Muscle of back (tissue), 3 donors: ENCODE measurements at regions not wholly inside any gene's neighbourhood (a gene's known extent, or its start where the extent isn't known, plus 50 kb on each side); places are given as distances from the start of the nearest gene placed in this dataset.

ENCODE experiments used
- DNase-seq, 3 donors: peaks; one replicate each; pipeline versions ENCODE4 v3.0.0 to v3.0.0-alpha.2; 2013

- no peak for DNase-seq
These were observed 90.5 kb upstream of the PDE10A start for GRCh38 chr6:165753506-165753905.

GRCh38 chr6:165752451-165752850 is 89.4 kb upstream of the PDE10A start:
- DNase-seq = no peak

GRCh38 chr6:165751486-165751885 is 88.4 kb upstream of the PDE10A start:
- DNase-seq = no peak

- no peak for DNase-seq
These were observed 86.1 kb upstream of the PDE10A start for GRCh38 chr6:165749163-165749562.

GRCh38 chr6:165748390-165748789 is 85.3 kb upstream of the PDE10A start:
- DNase-seq = no peak

- DNase-seq = no peak
These were observed 84.9 kb upstream of the PDE10A start for GRCh38 chr6:165747963-165748362.

GRCh38 chr6:165746331-165746730 is 83.3 kb upstream of the PDE10A start:
- DNase-seq = no peak

GRCh38 chr6:165745492-165745891 is 82.5 kb upstream of the PDE10A start:
- DNase-seq = no peak

- DNase-seq = peak; percentile 39 to 61 (median 43)
These were observed 81.7 kb upstream of the PDE10A start for GRCh38 chr6:165744555-165745228.

- no peak for DNase-seq
These were observed 80.4 kb upstream of the PDE10A start for GRCh38 chr6:165743366-165743898.

- no peak for DNase-seq
These were observed 79.0 kb upstream of the PDE10A start for GRCh38 chr6:165742047-165742446.

- no peak for DNase-seq
These were observed 74.4 kb upstream of the PDE10A start for GRCh38 chr6:165737396-165737795.

- DNase-seq = no peak
These were observed 72.0 kb upstream of the PDE10A start for GRCh38 chr6:165735065-165735464.

- no peak for DNase-seq
These were observed 70.4 kb upstream of the PDE10A start for GRCh38 chr6:165733489-165733791.

- no peak for DNase-seq
These were observed 69.9 kb upstream of the PDE10A start for GRCh38 chr6:165732696-165733488.

GRCh38 chr6:165729307-165729936 is 66.4 kb upstream of the PDE10A start:
- peak in 1 of 3 donors; percentile 27 for DNase-seq

GRCh38 chr6:165728216-165728615 is 65.2 kb upstream of the PDE10A start:
- DNase-seq = no peak

GRCh38 chr6:165726965-165727381 is 63.9 kb upstream of the PDE10A start:
- peak in 2 of 3 donors; percentile 36 to 43 for DNase-seq

GRCh38 chr6:165726290-165726875 is 63.3 kb upstream of the PDE10A start:
- DNase-seq = no peak

- no peak for DNase-seq
These were observed 62.2 kb upstream of the PDE10A start for GRCh38 chr6:165725201-165725600.

GRCh38 chr6:165723326-165723725 is 60.3 kb upstream of the PDE10A start:
- no peak for DNase-seq

- no peak for DNase-seq
These were observed 59.0 kb upstream of the PDE10A start for GRCh38 chr6:165722022-165722421.
